ENCODE measurements at regions not wholly inside any gene's neighbourhood (a gene's known extent, or its start where the extent isn't known, plus 50 kb on each side); places are given as distances from the start of the nearest gene placed in this dataset.
"Not testable (repeated sequence)": the region's sequence is repeated elsewhere in the genome, so short reads cannot be mapped to it uniquely, and the experiment has no call there.

DNA sequence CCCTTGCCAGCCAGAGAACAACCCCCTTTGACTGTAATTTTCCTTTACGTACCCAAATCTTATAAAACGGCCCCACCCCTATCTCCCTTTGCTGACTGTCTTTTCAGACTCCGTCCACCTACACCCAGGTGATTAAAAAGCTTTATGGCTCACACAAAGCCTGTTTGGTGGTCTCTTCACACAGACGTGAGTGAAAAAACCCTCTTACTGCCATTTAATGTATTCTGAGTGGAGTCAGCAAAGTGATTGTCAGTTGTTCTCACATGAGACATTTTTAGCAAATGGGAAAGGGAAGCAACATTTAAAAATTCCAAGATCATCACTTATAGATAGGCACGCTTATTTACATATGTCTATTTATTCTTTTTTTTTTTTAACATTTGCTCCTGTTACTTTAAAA, 1701.3 kb upstream of the LRRTM1 start:
- TF ChIP-seq, protein P1, sequence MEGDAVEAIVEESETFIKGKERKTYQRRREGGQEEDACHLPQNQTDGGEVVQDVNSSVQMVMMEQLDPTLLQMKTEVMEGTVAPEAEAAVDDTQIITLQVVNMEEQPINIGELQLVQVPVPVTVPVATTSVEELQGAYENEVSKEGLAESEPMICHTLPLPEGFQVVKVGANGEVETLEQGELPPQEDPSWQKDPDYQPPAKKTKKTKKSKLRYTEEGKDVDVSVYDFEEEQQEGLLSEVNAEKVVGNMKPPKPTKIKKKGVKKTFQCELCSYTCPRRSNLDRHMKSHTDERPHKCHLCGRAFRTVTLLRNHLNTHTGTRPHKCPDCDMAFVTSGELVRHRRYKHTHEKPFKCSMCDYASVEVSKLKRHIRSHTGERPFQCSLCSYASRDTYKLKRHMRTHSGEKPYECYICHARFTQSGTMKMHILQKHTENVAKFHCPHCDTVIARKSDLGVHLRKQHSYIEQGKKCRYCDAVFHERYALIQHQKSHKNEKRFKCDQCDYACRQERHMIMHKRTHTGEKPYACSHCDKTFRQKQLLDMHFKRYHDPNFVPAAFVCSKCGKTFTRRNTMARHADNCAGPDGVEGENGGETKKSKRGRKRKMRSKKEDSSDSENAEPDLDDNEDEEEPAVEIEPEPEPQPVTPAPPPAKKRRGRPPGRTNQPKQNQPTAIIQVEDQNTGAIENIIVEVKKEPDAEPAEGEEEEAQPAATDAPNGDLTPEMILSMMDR (IDR thresholded peaks at IDR 0.05): not testable (repeated sequence)
- TF ChIP-seq POLR2A (IDR thresholded peaks at IDR 0.05): not testable (repeated sequence)

Data from breast epithelium (tissue), 3 donors.